SK-N-SH (cell line): ENCODE measurements at regions not wholly inside any gene's neighbourhood (a gene's known extent, or its start where the extent isn't known, plus 50 kb on each side); places are given as distances from the start of the nearest gene placed in this dataset.

Source experiments
- CTCF ChIA-PET: fragments of 300-600, 350-600 bp; formaldehyde crosslinking; extraction: SDS; loops from one replicate; lab custom pipeline; 2021; lab: Yijun Ruan, JAX
- POLR2A ChIA-PET: fragments of 350-600 bp; sonication (Branson Sonifier 250); formaldehyde crosslinking; extraction: SDS; loops from one replicate; lab custom pipeline; 2020; ENCODE audit warnings: antibody characterized with exemption, inconsistent platforms; lab: Yijun Ruan, JAX
- DNase-seq: peaks from one replicate; pipeline ENCODE4 v3.0.0; 2012
- H2AFZ ChIP-seq: fragments of 200-600 bp; sonication (generic); 2 replicates; pipeline ENCODE4 v1.8.1; 2016; ENCODE audit warnings: antibody characterized with exemption, mild to moderate bottlenecking, low read depth
- H3F3A ChIP-seq: fragments of 200-600 bp; sonication (generic); replicated peaks from 2 replicates; pipeline ENCODE3; 2016; ENCODE audit warnings: antibody characterized with exemption, mild to moderate bottlenecking; ENCODE audit not compliant: insufficient read depth
- H3K27ac ChIP-seq, 2 experiments: fragments of 200-500 bp in 1 of 2; fragments of 200-600 bp in 1 of 2; sonication (Bioruptor generic) in 1 of 2; sonication (generic), shearing (Covaris generic) in 1 of 2; 2 replicates each; pipeline versions ENCODE4 v1.5.1 to v1.6.1; 2014 to 2016; ENCODE audit warnings: low read depth in 2 of 2, inconsistent platforms in 1 of 2, low read length in 1 of 2, mild to moderate bottlenecking in 1 of 2, mixed read lengths in 1 of 2
- H3K27me3 ChIP-seq: fragments of 200-600 bp; sonication (generic), shearing (Covaris generic); 2 replicates; pipeline ENCODE4 v1.6.1; 2016; ENCODE audit warnings: mixed run types; ENCODE audit not compliant: insufficient read depth
- H3K36me3 ChIP-seq, 2 experiments: fragments of 200-500 bp in 1 of 2; fragments of 200-600 bp in 1 of 2; sonication (Bioruptor generic) in 1 of 2; sonication (generic) in 1 of 2; replicated peaks in 1 of 2; 2 replicates each; pipeline versions ENCODE3 to v1.5.1; 2014 to 2016; ENCODE audit warnings: low read length in 1 of 2, mild to moderate bottlenecking in 1 of 2; ENCODE audit not compliant: insufficient read depth in 2 of 2, control insufficient read depth in 1 of 2
- H3K4me1 ChIP-seq, 2 experiments: fragments of 200-500 bp in 1 of 2; fragments of 200-600 bp in 1 of 2; sonication (Bioruptor generic) in 1 of 2; sonication (generic), shearing (Covaris generic) in 1 of 2; 2 replicates each; pipeline versions ENCODE4 v1.5.1 to v1.6.1; 2014 to 2016; ENCODE audit warnings: low read depth in 1 of 2, low read length in 1 of 2, mixed run types in 1 of 2; ENCODE audit not compliant: insufficient read depth in 2 of 2, control insufficient read depth in 1 of 2
- H3K4me2 ChIP-seq: fragments of 200-600 bp; sonication (generic), shearing (Covaris generic); 2 replicates; pipeline ENCODE4 v1.6.1; 2017; ENCODE audit warnings: mixed run types
- H3K4me3 ChIP-seq, 2 experiments: fragments of 200-500 bp in 1 of 2; fragments of 200-600 bp in 1 of 2; sonication (Bioruptor generic) in 1 of 2; sonication (generic), shearing (Covaris generic) in 1 of 2; 2 replicates each; pipeline versions ENCODE4 v1.5.1 to v1.8.1; 2014 to 2016; ENCODE audit warnings: low read depth in 2 of 2, inconsistent platforms in 1 of 2, low read length in 1 of 2, mild to moderate bottlenecking in 1 of 2, mixed read lengths in 1 of 2, moderate library complexity in 1 of 2
- H3K79me2 ChIP-seq: fragments of 200-600 bp; sonication (generic); 2 replicates; pipeline ENCODE4 v1.8.1; 2017; ENCODE audit warnings: mild to moderate bottlenecking; ENCODE audit not compliant: insufficient read depth
- H3K9ac ChIP-seq: fragments of 200-600 bp; sonication (generic); 2 replicates; pipeline ENCODE4 v1.6.1; 2017; ENCODE audit warnings: mixed run types
- H3K9me2 ChIP-seq: fragments of 200-600 bp; sonication (generic); 2 replicates; pipeline ENCODE4 v1.6.1; 2017; ENCODE audit warnings: mixed run types
- H3K9me3 ChIP-seq: fragments of 200-600 bp; sonication (generic); 2 replicates; pipeline ENCODE4 v1.6.1; 2017; ENCODE audit warnings: mixed run types, mild to moderate bottlenecking, moderate library complexity
- H4K20me1 ChIP-seq: fragments of 200-600 bp; sonication (generic); 2 replicates; pipeline ENCODE4 v1.6.1; 2017; ENCODE audit warnings: mild to moderate bottlenecking, mixed run types; ENCODE audit not compliant: insufficient read depth
- ELF1 ChIP-seq: IDR thresholded peaks from 2 replicates; pipeline ENCODE4 v1.4.0; 2012
- EP300 ChIP-seq, 2 experiments: IDR thresholded peaks; 2 replicates each; pipeline versions ENCODE4 v1.4.0 to v1.6.1; 2012; ENCODE audit warnings: borderline replicate concordance in 1 of 2, low read depth in 1 of 2, low read length in 1 of 2
- EZH2phosphoT487 ChIP-seq: fragments of 200-600 bp; sonication (generic); IDR thresholded peaks from 2 replicates; pipeline ENCODE4 v1.6.1; 2017; ENCODE audit warnings: low read depth, mixed run types, mild to moderate bottlenecking, antibody characterized with exemption, moderate library complexity, borderline replicate concordance
- FOSL2 ChIP-seq: IDR thresholded peaks from 2 replicates; pipeline ENCODE4 v1.4.0; 2012; ENCODE audit warnings: low read depth, mild to moderate bottlenecking, moderate library complexity, borderline replicate concordance
- FOXJ3 ChIP-seq: sonication (generic); formaldehyde crosslinking; IDR thresholded peaks from 2 replicates; pipeline ENCODE4 v1.5.1; 2020; ENCODE audit warnings: mild to moderate bottlenecking, missing genetic modification reagents
- FOXM1 ChIP-seq: IDR thresholded peaks from 2 replicates; pipeline ENCODE4 v1.4.0; 2012; ENCODE audit warnings: low read depth, mild to moderate bottlenecking
- GATA2 ChIP-seq: sonication (generic); formaldehyde crosslinking; IDR thresholded peaks from 2 replicates; pipeline ENCODE4 v1.5.0; 2020; ENCODE audit warnings: mild to moderate bottlenecking, missing genetic modification reagents
- JUND ChIP-seq: IDR thresholded peaks from 2 replicates; pipeline ENCODE4 v1.4.0; 2012
- MEF2A ChIP-seq: IDR thresholded peaks from 2 replicates; pipeline ENCODE4 v1.4.0; 2012; ENCODE audit warnings: low read depth, borderline replicate concordance
- MXI1 ChIP-seq: IDR thresholded peaks from 2 replicates; pipeline ENCODE4 v1.6.1; 2012; ENCODE audit warnings: mild to moderate bottlenecking, low read depth, low read length, improper control_type of control experiment
- NRF1 ChIP-seq: IDR thresholded peaks from 2 replicates; pipeline ENCODE4 v1.6.1; 2012; ENCODE audit warnings: low read depth, mild to moderate bottlenecking, low read length
- PBX3 ChIP-seq: IDR thresholded peaks from 2 replicates; pipeline ENCODE4; 2012
- POLR2AphosphoS5 ChIP-seq: IDR thresholded peaks from 2 replicates; pipeline ENCODE4 v1.6.1; 2012; ENCODE audit warnings: low read depth, low read length
- RAD21 ChIP-seq: IDR thresholded peaks from 2 replicates; pipeline ENCODE4 v1.6.1; 2012; ENCODE audit warnings: mild to moderate bottlenecking, low read length
- RCOR1 ChIP-seq: fragments of 150-350 bp; IDR thresholded peaks from 2 replicates; pipeline ENCODE4 v1.6.1; 2017; ENCODE audit warnings: antibody characterized with exemption, low read length
- SIN3A ChIP-seq: IDR thresholded peaks from 2 replicates; pipeline ENCODE4 v1.6.1; 2012; ENCODE audit warnings: low read depth, mild to moderate bottlenecking, low read length, moderate library complexity, borderline replicate concordance
- TAF1 ChIP-seq: IDR thresholded peaks from 2 replicates; pipeline ENCODE4 v1.6.1; 2012; ENCODE audit warnings: low read depth, mild to moderate bottlenecking, low read length, moderate library complexity, borderline replicate concordance
- TCF12 ChIP-seq: IDR thresholded peaks from 2 replicates; pipeline ENCODE4 v1.4.0; 2012
- TEAD4 ChIP-seq: IDR thresholded peaks from 2 replicates; pipeline ENCODE4 v1.4.0; 2012; ENCODE audit warnings: mild to moderate bottlenecking, borderline replicate concordance; ENCODE audit not compliant: insufficient read depth
- WGBS: methylation state at CpG from one replicate; pipeline ENCODE4 v1.1.6; 2017; ENCODE audit warnings: low lambda C conversion rate; 5-methylcytosine and 5-hydroxymethylcytosine counted together
- TF ChIP-seq, protein P1 (sequence below): fragments of 150-350 bp; IDR thresholded peaks from 2 replicates; pipeline ENCODE4 v1.6.1; 2017; ENCODE audit warnings: antibody characterized with exemption, low read length, low read depth, borderline replicate concordance

GRCh38 chrX:7414753-7415152 is 266.8 kb upstream of the PUDP start:
- no peak overlapping the region for H2AFZ ChIP-seq
- H3K9me3 ChIP-seq, result peaks cover 4% of the 10 kb centered on the region; the same call in 1 of the 2 replicates
- POLR2A ChIA-PET, result no interaction called here
- no peak overlapping the region for H3K9ac ChIP-seq
- CTCF ChIA-PET, result no interaction called here
- no peaks in the 10 kb centered on the region for H3K4me1 ChIP-seq
- WGBS, result 28% methylated on average over 2 of the region's 2 CpGs
- H3K36me3 ChIP-seq, result no peaks in the 10 kb centered on the region
- no peak overlapping the region for H3K4me3 ChIP-seq
- H3K9me2 ChIP-seq, result no peaks in the 10 kb centered on the region
- no peaks in the 10 kb centered on the region for H3K79me2 ChIP-seq
- H3K4me2 ChIP-seq, result no peak overlapping the region
- H3K27ac ChIP-seq, result no peak overlapping the region
- no peak for TF ChIP-seq NRF1
- TF ChIP-seq, protein P1, sequence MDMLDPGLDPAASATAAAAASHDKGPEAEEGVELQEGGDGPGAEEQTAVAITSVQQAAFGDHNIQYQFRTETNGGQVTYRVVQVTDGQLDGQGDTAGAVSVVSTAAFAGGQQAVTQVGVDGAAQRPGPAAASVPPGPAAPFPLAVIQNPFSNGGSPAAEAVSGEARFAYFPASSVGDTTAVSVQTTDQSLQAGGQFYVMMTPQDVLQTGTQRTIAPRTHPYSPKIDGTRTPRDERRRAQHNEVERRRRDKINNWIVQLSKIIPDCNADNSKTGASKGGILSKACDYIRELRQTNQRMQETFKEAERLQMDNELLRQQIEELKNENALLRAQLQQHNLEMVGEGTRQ, result no peak
- TF ChIP-seq SIN3A, result no peak
- TF ChIP-seq TEAD4, result no peak
- no peak for TF ChIP-seq TAF1
- TF ChIP-seq ELF1, result no peak
- no peak for TF ChIP-seq EZH2phosphoT487
- no peak for TF ChIP-seq FOXM1
- TF ChIP-seq POLR2AphosphoS5, result no peak
- no peak for TF ChIP-seq PBX3
- no peak for TF ChIP-seq RAD21
- no peak for TF ChIP-seq FOXJ3 (CRISPR knock-in tag)
- TF ChIP-seq MXI1, result no peak
- no peak for TF ChIP-seq FOSL2
- no peak for TF ChIP-seq RCOR1
- H4K20me1 ChIP-seq, result no peaks in the 10 kb centered on the region
- no peaks in the 10 kb centered on the region for H3F3A ChIP-seq
- DNase-seq, result no peak
- no peaks in the 10 kb centered on the region for H3K27me3 ChIP-seq

GRCh38 chrX:7412840-7413239 is 264.9 kb upstream of the PUDP start:
- Histone ChIP-seq H3K9me2 (no peaks in the 10 kb centered on the region), H3K9me3 (peaks cover 4% of the 10 kb centered on the region; the same call in 1 of the 2 replicates), H3F3A (no peaks in the 10 kb centered on the region), H3K27ac (peak overlapping the region in 1 of 2 experiments; percentile 53; a peak in 1 of 4 replicates), H3K9ac (no peak overlapping the region), H3K4me1 (no peaks in the 10 kb centered on the region), H3K27me3 (no peaks in the 10 kb centered on the region), H3K4me2 (no peak overlapping the region), H2AFZ (no peak overlapping the region), H3K36me3 (no peaks in the 10 kb centered on the region), H4K20me1 (no peaks in the 10 kb centered on the region), H3K4me3 (no peak overlapping the region), H3K79me2 (no peaks in the 10 kb centered on the region)
- ChIA-PET POLR2A (no interaction called here), CTCF (no interaction called here)
- TF ChIP-seq EP300 (IDR thresholded peaks at IDR 0.05; ENCODE audit: borderline replicate concordance in 1 of 2, low read depth in 1 of 2, low read length in 1 of 2), result peak in 1 of 2 experiments; percentile 48; a peak in 2 of 4 replicates
- TF ChIP-seq MEF2A, result no peak
- no peak for TF ChIP-seq FOXJ3 (CRISPR knock-in tag)
- TF ChIP-seq GATA2 (CRISPR knock-in tag), result peak; percentile 67
- peak; percentile 55 for TF ChIP-seq RCOR1
- TF ChIP-seq TCF12, result no peak
- no peak for TF ChIP-seq JUND
- 9% methylated on average over 4 of the region's 4 CpGs for WGBS
- DNase-seq, result peak; percentile 3
